MV-4-11 (cell line): ENCODE measurements at regions not wholly inside any gene's neighbourhood (a gene's known extent, or its start where the extent isn't known, plus 50 kb on each side); places are given as distances from the start of the nearest gene placed in this dataset.
"Not testable (repeated sequence)": the region's sequence is repeated elsewhere in the genome, so short reads cannot be mapped to it uniquely, and the experiment has no call there.

Experiments
- DNase-seq: peaks from one replicate; lab custom pipeline; 2025; lab: John Stamatoyannopoulos, UW

DNA sequence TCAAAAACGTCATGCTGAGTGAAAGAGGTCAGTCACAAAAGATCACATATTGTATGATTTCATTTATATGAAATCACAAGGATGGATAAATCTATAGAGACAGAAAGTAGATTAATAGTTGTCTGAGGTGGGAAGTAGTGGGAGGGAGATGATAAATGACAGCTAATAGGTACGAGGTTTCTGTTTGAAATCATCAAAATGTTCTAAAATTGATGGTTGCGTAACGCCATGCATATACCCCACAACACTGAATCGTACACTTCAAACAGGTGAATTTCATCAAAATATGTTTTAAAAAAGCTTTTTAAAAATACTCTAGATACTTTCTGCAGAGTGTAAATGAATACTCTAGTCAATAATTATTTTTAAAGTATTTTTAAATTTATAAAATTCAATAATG, 303.0 kb upstream of the STAC start:
- no peak for DNase-seq

DNA sequence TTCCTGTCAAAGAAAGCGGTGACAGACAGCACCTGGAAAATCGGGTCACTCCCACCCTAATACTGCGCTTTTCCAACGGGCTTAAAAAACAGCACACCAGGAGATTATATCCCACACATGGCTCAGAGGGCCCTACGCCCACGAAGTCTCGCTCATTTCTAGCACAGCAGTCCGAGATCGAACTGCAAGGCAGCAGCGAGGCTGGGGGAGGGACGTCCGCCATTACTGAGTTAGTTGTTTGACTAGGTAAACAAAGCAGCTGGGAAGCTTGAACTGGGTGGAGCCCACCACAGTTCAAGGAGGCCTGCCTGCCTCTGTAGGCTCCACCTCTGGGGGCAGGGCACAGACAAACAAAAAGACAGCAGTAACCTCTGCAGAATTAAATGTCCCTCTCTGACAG, 297.3 kb upstream of the STAC start:
- DNase-seq: not testable (repeated sequence)

DNA sequence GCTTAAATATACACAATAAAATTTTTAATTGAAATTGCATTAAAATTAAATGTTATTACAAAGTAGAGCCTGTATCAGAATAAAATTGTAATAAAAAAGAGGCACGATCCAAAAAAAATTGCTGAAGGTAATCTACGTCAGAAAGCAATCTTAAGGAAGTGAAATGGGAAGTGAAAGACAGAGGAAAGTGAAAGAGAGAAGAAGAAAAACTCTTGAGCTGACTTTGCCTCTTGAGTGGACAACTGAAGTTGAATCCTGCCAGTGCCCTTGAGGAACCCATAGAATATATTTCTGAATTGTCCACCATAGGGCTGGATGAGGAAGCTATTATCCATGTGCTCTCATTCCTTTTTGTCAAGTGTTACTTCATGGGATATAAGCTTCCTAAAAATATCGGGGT, 285.1 kb upstream of the STAC start:
- DNase-seq: peak; percentile 91

DNA sequence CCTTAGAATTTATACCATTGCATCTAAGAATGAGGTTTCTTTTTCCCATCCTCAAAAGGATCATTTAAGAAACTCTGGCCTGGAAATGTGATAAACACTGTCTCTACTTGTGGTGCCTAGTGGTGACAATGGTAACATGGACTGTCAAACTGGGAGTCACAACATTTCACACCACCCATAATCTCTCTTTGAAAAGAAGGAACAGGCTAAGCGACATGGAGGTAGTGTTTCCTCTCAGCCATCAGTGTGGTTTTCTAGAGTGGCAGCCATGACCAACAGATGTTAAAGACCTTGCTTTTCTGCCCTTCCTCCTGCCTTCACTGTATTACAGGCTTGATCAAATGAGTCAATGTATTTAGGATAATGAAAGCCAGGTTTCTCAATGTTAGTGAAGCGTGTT, 283.1 kb upstream of the STAC start:
- peak; percentile 74 for DNase-seq

DNA sequence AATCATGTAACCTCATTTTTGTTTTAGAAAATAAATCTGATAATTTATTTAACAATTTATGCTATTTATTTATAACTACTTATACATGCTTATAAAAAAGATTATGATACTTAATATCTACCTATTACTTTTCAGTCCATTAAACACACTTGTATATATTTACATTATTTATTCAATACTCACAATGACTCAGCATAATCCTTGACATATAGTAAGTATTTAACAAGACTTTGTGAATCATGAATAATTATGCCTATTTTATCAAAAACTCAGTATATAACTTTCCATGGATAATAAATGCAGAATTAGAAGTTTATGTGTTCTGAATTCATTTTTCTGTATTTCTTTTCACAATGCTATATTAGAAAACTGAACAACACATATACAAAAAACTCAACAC, 266.0 kb upstream of the STAC start:
- no peak for DNase-seq

DNA sequence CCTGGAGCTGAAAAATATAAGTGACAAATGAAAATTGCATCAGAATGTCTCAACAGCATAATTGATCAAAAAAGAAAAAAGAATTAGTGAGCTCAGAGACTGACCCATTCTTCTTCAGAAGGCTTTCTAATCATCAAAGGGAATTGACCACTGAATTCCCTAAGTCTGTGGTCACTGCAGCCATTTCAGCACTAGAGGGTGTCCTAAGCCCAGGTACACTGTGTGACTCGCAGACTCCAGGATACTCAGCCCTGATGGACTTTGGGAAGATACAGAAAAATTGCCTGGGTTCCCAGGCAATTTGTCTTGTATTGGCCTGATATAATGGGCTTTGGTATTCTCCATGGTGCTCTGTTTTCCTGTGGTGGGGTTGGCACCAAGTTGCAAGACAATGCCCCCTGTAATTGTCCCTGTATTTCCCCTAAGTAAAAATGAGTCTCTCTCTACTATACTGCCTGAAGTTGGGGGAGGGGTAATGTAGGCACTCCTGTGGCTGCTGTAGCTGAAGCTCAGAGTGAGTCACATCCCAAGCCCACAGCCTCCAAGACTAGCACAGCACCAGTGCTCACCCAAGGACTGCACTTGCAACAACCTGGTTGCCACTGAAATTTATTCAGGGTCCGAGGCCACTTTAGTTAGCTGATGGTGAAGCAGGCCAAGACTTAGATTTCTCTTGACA, 256.0 kb upstream of the STAC start:
- no peak for DNase-seq

DNA sequence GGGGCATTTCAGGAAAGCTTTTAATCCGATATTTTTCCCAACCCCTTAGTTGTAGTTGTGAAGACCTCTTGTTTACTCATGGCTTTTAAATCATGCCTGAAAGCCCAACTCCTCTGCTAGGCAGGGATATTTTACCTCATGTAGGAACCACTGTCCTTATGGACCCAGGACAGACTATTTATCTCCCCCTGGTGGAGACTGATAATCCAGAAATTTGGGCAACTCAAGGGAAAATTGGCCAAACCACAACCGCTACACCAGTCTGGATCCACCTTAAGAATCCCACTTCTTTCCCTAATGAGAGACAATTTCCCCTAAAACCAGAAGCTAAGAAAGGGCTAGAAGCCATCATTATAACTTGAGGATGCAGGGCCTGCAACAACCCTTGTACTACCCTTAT, 248.1 kb upstream of the STAC start:
- DNase-seq: no peak

DNA sequence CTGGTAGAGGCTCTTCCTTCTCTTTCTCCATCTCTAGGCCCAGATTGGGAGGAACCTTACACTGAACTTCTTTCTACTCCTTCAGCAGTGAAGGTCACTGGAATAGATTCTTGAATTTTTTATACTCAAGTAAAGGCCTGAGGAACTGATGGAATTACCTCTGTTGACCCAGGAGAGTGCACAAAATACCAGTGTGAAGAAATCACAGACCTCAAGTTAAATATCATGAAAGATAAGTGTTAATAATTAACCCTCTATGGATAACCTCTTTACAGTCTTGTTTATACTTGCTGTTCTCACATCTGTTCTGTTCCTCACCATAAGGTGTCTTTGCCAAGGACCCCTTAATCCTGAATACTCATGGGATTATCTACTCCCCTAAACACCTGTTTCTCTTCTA, 244.4 kb upstream of the STAC start:
- DNase-seq: no peak

DNA sequence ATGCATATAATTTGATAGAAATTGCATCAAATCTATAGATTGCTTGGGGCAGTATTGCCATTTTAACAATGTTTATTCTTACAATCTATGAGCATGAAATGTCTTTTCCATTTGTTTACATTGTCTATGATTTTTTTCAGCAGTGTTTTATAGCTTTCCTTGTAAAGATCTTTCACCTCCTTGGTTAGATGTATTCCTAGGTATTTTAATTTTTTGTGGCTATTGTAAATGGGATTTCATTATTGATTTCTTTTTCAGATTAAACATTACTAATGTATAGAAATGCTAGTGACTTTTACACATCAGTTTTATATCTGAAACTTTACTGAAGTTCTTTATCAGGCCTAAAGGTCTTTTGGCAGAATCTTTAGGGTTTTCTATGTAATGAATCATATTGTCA, 237.6 kb upstream of the STAC start:
- DNase-seq: no peak

DNA sequence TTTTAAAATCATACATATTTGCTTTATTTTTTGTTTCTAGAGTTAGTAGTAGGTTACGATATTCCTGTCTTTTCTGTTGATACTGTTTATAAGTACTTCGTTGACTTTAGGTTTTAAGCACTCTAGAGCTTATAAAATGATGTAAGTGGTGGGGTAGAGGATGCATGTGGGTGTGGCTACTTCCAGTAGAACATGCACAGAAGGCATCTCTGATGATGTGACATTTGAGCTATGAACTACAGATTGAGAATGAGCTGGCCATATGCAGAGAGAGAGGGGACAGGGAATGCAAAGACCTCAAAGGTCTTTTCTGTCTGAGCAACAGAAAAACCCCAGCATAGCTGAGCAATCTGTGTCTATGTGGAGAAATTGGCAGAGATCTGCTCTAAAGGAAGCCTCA, 233.9 kb upstream of the STAC start:
- no peak for DNase-seq

DNA sequence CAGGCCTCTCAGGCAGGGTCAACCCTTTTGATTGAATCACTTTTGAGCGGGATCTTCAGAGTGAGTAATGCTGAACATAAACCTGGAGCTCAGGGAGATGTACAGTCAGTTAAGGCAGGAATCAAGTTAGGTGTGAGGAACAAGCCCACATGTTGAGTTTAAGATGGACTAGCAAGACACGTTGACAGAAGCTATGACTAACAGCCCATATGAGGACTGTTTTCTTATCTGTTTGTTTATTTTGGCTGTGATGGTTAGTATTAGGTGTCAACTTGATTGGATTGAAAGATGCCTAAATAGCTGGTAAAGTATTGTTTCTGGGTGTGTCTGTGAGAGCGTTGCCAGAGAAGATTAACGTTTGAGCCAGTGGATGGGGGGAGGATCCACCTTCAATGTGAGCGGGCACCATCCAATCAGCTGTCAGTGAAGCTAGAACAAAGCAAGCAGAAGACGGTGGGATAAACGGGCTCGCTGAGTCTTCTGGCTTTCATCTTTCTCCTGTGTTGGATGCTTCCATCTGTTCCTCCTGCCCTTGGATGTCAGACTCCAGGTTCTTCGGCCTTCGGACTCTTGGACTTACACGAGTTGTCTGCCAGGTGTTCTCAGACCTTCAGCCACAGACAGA, 232.3 kb upstream of the STAC start:
- no peak for DNase-seq

DNA sequence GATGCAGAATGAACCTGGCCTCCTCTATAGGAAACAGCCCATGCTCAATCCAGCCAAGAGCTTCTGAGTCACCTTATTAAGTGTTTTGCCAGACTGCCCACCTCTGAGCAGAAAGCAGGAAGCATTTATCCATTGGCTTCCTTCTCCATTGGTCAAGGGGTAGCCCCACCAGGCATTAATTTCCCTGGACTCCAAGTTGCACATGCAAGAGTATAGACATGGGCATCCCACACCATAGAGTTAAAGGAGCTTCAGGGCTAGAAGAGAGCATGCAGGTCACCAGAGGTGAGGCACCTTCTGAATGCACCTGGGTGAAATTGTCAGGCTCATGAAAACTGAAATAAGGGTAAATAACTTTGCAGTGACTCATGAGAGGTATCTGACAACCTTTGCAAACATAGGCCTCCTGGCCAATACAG, 230.8 kb upstream of the STAC start:
- no peak for DNase-seq

DNA sequence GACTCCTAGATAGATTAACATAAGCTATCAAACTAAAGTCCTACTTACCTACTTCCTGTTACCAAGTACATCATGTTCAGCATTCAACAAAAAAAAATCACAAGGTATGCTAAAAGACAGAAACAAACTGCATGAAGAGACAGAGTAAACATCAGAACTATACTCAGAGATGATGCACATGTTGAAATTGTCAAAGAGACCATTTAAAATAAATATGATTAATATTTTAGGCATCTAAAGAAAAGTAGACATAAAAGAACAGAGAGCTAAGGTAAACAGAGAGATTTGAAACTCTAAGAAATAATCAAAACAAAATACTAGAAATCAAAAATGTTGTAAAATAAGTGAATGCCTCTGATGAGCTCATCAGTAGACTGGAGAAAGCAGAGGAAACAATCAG, 224.8 kb upstream of the STAC start:
- DNase-seq: no peak

DNA sequence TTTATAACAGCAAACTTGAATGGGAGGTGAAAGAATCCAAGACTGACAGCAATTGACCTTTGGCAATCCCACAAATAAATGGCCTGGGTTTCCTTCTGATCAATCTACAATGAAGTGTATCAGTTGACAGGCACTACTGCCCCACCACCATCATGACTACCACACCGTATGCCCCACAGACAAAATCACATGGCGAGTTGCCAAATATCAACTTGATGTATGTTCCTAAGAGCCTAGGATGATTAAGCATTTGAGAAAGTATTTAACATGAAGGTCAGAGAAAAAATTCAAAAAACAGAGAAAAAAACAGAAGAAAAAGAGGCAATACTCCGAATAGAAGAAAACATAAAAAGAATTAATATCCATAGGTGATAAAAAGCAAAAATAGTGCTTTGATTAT, 215.9 kb upstream of the STAC start:
- DNase-seq: no peak

DNA sequence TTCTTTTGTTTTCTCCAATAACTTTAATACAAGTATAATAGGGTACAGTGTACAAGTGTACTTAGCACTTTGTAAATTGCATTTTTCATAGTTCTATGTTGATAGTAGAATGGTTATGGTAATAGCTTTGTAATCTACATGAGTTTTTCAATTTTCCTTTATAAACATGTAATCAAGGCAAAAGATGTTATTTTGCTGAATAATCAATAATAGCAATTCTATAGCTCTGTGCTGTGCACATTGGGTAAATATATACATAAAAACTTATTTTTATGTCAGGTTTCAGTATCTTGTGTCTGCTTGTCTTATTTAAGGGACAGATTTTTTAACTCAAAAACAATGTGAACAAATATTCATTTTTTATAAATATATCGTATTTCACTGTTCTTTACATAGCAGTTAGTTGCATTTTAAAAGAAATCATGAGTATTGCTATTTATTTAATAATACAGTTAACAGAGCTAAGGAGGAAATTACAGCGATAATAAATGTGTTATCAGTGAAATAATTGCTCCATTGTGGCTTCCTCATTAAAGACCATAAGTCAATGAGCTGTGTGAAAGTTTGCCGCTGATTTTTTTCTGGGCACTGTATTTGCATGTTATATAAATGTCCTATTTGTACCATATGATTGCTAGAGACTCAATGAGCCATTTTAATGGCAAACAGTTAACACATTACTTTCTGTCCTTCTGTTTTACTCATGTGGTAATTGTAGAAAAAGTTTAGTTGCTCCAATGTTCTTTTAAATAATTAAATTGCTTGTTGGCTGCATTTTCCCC, 214.6 kb upstream of the STAC start:
- no peak for DNase-seq

DNA sequence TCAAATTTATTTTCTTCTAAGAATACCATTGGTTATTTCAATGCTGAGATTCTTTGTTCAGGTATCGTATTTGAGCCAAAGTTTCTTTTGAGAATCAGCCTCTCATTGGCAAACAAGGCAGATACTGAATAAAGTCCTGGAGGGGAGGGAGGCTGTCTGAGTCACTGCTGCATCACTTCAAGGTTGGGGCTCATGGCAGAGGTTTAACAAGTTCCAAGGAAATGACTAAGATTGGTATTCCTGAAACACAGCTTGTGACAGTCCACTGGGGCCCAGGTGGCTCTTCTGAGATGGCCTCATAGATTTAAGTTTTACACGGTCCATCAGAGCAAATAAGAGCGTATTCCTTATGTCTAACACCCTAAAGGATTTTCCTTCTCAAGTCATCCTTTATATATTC, 213.8 kb upstream of the STAC start:
- DNase-seq: no peak

DNA sequence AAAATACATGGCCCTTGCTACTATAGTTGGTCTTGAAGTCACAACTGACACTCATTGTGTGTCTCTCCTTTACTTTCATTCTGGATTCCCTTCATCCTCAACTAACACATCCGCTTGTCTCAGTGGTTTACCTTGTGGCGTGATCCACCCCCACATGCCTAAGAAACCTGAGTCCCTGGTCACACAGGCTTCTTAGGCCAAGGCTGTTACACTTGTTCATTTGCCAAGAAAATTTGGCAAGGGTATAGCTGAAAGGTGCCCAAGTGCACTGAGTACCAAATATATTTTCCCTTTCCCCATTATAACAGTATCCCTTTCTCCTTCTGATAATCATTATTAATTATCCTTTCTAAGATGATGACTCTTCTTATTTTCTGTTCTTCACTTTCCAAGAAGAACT, 207.6 kb upstream of the STAC start:
- no peak for DNase-seq

DNA sequence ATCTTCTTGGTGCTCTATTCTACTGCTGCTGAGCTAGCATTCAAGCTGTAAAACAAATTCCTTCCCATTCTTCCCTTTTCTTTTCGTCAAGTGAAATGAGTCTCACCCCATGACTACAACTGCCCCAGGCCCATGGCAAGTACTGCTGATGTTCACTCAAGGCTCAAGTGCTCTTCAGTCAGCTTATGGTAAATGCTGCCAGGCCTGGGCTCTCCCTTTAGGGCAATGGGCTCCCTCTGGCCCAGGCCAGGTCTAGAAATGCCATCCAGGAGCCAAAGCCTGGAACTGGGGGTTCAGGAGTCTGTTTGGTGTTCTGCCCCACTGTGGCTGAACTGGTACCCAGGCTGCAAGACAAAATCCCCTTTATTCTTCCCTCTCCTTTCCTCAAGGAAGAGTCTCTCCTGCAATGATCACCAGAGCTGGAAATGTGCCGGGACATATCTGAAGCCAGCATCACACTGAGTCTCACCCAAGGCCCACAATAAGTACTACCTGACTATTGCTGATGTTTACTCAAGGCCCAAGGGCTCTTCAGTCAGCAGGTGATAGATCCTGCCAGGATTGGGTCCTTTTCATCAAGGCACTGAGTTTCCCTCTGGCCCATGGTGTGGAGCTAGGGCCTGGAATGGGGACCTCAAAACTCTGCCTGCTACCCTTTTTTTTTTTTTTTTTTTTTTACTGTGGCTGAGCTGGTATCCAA, 205.0 kb upstream of the STAC start:
- DNase-seq: no peak

DNA sequence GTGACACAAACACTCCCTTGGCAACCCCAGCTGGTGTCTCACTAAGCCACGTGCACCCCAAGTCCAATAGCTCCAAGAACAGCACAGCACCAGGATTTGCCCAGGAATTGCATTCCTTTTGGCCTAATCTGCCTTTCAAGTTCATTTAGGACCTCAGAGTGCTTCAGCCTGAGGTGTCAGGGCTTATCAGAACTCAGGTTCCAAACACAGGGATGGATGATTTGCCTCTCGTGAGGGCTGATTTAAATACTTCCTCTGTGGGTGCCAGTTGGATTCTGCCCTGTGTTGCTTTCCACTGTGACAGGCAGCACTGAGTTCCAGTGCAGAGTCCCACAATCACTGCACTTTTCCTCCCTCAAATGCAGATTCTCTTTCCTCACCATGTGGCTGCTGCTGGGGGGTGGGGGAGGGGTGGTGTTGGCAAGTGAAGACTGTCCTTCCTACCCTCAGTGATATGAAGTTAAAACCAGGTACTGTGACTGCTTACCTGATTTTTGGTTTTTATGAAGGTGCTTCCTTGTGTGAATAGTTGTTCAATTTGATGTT, 204.3 kb upstream of the STAC start:
- DNase-seq: no peak

DNA sequence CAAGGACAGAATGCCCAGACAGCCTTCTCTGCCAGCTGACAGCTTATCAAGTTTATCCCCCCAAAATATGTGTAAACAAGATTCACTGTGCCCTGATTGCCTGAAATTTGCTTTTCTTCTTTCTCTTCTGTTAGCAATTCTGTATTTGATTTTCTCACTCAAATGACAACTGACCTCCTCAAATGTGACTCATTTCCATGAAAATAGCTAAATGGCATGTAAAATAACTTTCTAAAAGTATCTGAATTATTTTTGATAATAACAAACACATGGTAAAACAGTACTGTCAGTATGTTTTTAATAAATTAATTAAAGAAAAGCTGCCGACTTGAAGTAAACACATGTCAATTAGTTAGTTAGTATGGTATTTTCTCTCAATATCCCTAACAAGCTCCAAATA, 202.3 kb upstream of the STAC start:
- no peak for DNase-seq

DNA sequence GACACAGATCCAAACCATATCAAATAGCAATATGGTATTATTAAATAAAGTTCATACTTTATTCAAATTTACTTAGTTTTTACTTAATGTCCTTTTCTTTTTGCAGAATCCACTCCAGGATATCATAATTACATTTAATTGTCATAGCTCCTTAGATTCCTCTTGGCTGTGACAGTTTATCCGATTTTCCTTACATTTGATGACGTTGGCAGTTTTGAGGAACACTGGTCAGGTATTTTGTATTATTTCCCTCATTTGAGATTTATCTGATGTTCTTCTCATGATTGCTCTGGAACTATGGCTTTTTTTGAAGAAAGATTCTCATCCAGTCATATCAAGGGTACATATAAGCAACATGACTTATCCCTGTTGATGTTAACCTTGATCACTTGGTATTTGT, 198.3 kb upstream of the STAC start:
- DNase-seq: no peak

DNA sequence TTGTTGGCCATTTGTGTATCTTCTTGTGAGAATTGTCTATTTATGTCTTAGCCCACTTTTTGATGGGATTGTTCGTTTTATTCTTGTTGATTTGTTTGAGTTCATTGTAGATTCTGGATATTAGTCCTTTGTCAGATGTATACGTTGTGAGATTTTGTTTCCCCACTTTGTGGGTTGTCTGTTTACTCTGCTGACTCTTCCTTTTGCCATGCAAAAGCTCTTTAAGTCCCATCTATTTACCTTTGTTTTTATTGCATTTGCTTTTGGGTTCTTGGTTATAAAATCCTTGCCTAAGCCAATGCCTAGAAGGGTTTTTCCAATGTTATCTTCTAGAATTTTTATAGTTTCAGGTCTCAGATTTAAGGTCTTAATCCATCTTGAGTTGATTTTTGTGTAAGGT, 193.1 kb upstream of the STAC start:
- DNase-seq: not testable (repeated sequence)

DNA sequence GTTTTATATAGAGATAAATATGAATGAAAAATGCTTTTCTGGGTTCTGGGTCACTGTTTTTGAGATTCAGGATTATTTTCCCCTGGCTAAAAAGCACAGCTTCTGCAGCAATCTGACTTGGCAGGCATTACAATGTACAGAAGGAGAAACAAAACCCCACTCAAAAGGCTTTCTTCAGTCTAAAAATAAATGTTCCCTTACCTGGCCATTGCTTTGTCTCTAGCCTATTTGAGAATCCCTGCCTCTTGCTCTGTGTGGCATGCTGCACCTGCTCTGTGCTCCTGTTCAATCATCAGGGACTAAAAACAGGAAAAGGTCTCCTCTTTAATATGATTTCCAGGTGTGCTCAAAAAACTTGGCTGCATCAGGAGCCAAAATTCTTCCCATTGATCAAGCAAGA, 187.4 kb upstream of the STAC start:
- no peak for DNase-seq
